GM19328 (cell line): ENCODE measurements at regions not wholly inside any gene's neighbourhood (a gene's known extent, or its start where the extent isn't known, plus 50 kb on each side); places are given as distances from the start of the nearest gene placed in this dataset.

Source experiments
- ATAC-seq: cut with Tn5 transposase; IDR thresholded peaks from one replicate; pipeline ENCODE4 v1.9.1; 2021; ENCODE audit warnings: mild to moderate bottlenecking, moderate library complexity; ENCODE audit not compliant: unreplicated experiment

- no peak for ATAC-seq
These were observed 951.3 kb downstream of the ADGRL2 start for GRCh38 chr1:82752046-82752445.

GRCh38 chr1:82733645-82734044, 932.9 kb downstream of the ADGRL2 start:
- ATAC-seq, result no peak

- no peak for ATAC-seq
These were observed 930.5 kb downstream of the ADGRL2 start for GRCh38 chr1:82731216-82731615.

- no peak for ATAC-seq
These were observed 927.5 kb downstream of the ADGRL2 start for GRCh38 chr1:82728206-82728605.

GRCh38 chr1:82724246-82724645, 923.5 kb downstream of the ADGRL2 start:
- ATAC-seq, result no peak

- ATAC-seq, result no peak
These were observed 921.9 kb downstream of the ADGRL2 start for GRCh38 chr1:82722608-82723007.

GRCh38 chr1:82721702-82722101, 921.0 kb downstream of the ADGRL2 start:
- ATAC-seq, result no peak

GRCh38 chr1:82718719-82719419, 918.1 kb downstream of the ADGRL2 start:
- no peak for ATAC-seq

GRCh38 chr1:82710091-82710490, 909.4 kb downstream of the ADGRL2 start:
- no peak for ATAC-seq

GRCh38 chr1:82707681-82708080, 906.9 kb downstream of the ADGRL2 start:
- no peak for ATAC-seq

GRCh38 chr1:82706741-82707140, 906.0 kb downstream of the ADGRL2 start:
- no peak for ATAC-seq

GRCh38 chr1:82704966-82705365, 904.2 kb downstream of the ADGRL2 start:
- ATAC-seq, result no peak

GRCh38 chr1:82704393-82704792, 903.7 kb downstream of the ADGRL2 start:
- ATAC-seq, result no peak

- ATAC-seq, result no peak
These were observed 903.2 kb downstream of the ADGRL2 start for GRCh38 chr1:82703951-82704350.

- no peak for ATAC-seq
These were observed 899.7 kb downstream of the ADGRL2 start for GRCh38 chr1:82700476-82700875.

- no peak for ATAC-seq
These were observed 897.2 kb downstream of the ADGRL2 start for GRCh38 chr1:82697965-82698364.

- ATAC-seq, result no peak
These were observed 894.7 kb downstream of the ADGRL2 start for GRCh38 chr1:82695443-82695842.

- no peak for ATAC-seq
These were observed 889.7 kb downstream of the ADGRL2 start for GRCh38 chr1:82690411-82690810.

GRCh38 chr1:82689217-82689616, 888.5 kb downstream of the ADGRL2 start:
- no peak for ATAC-seq

GRCh38 chr1:82686774-82687173, 886.0 kb downstream of the ADGRL2 start:
- no peak for ATAC-seq

- ATAC-seq, result no peak
These were observed 846.2 kb downstream of the ADGRL2 start for GRCh38 chr1:82646888-82647287.

GRCh38 chr1:82646336-82646735, 845.6 kb downstream of the ADGRL2 start:
- no peak for ATAC-seq
